Ishikawa (cell line): ENCODE measurements at regions not wholly inside any gene's neighbourhood (a gene's known extent, or its start where the extent isn't known, plus 50 kb on each side); places are given as distances from the start of the nearest gene placed in this dataset.

Experiments used
- CEBPB ChIP-seq: IDR thresholded peaks from 2 replicates; pipeline ENCODE4 v1.6.1; 2012
- CREB1 ChIP-seq: IDR thresholded peaks from 2 replicates; pipeline ENCODE4 v1.6.1; 2012; ENCODE audit warnings: low read depth
- EP300 ChIP-seq: IDR thresholded peaks from 2 replicates; pipeline ENCODE4 v1.6.1; 2012; ENCODE audit warnings: borderline replicate concordance
- MAX ChIP-seq: IDR thresholded peaks from 2 replicates; pipeline ENCODE4 v1.6.1; 2012
- NFIC ChIP-seq: IDR thresholded peaks from 2 replicates; pipeline ENCODE4 v1.6.1; 2012
- RAD21 ChIP-seq: IDR thresholded peaks from 2 replicates; pipeline ENCODE4 v1.6.1; 2012; ENCODE audit warnings: low read depth
- REST ChIP-seq: IDR thresholded peaks from 2 replicates; pipeline ENCODE4 v1.6.1; 2012; ENCODE audit warnings: low read depth, mild to moderate bottlenecking
- TAF1 ChIP-seq: IDR thresholded peaks from 2 replicates; pipeline ENCODE4 v1.6.1; 2012; ENCODE audit warnings: low read depth, mild to moderate bottlenecking
- TEAD4 ChIP-seq: IDR thresholded peaks from 2 replicates; pipeline ENCODE4 v1.6.1; 2012
- ZBTB7A ChIP-seq: IDR thresholded peaks from 2 replicates; pipeline ENCODE4 v1.6.1; 2012; ENCODE audit warnings: low read depth

- TF ChIP-seq RAD21 (no peak), TAF1 (no peak), EP300 (no peak), CEBPB (no peak), ZBTB7A (no peak), CREB1 (no peak), MAX (no peak), TEAD4 (no peak), REST (no peak), NFIC (no peak)
Observed at GRCh38 chr3:167936019-167936418, 159.7 kb downstream of the GOLIM4 start.
